Prostate gland (tissue), 2 donors: ENCODE measurements at regions not wholly inside any gene's neighbourhood (a gene's known extent, or its start where the extent isn't known, plus 50 kb on each side); places are given as distances from the start of the nearest gene placed in this dataset.

Source experiments
- POLR2AphosphoS5 ChIP-seq: sonication (generic); formaldehyde crosslinking; IDR thresholded peaks from one replicate; pipeline ENCODE4 v1.6.1; 2017; ENCODE audit warnings: antibody characterized with exemption
- TF ChIP-seq, protein P1 (sequence below), 4 experiments: fragments of 200-600 bp in 2 of 4; fragments of 450-650 bp in 2 of 4; sonication (generic) in 2 of 4; IDR thresholded peaks; 1 replicate in 3 of 4; 2 replicates in 1 of 4; pipeline ENCODE4 v1.5.1; 2016 to 2019; ENCODE audit warnings: antibody characterized with exemption in 4 of 4, mild to moderate bottlenecking in 2 of 4, moderate library complexity in 2 of 4

GRCh38 chr16:48676836-48677235 lies 66.9 kb upstream of the N4BP1 start:
- TF ChIP-seq POLR2AphosphoS5: no peak
- TF ChIP-seq, protein P1, sequence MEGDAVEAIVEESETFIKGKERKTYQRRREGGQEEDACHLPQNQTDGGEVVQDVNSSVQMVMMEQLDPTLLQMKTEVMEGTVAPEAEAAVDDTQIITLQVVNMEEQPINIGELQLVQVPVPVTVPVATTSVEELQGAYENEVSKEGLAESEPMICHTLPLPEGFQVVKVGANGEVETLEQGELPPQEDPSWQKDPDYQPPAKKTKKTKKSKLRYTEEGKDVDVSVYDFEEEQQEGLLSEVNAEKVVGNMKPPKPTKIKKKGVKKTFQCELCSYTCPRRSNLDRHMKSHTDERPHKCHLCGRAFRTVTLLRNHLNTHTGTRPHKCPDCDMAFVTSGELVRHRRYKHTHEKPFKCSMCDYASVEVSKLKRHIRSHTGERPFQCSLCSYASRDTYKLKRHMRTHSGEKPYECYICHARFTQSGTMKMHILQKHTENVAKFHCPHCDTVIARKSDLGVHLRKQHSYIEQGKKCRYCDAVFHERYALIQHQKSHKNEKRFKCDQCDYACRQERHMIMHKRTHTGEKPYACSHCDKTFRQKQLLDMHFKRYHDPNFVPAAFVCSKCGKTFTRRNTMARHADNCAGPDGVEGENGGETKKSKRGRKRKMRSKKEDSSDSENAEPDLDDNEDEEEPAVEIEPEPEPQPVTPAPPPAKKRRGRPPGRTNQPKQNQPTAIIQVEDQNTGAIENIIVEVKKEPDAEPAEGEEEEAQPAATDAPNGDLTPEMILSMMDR (IDR thresholded peaks at IDR 0.05): no peak
